BLaER1 (cell line): ENCODE measurements at regions not wholly inside any gene's neighbourhood (a gene's known extent, or its start where the extent isn't known, plus 50 kb on each side); places are given as distances from the start of the nearest gene placed in this dataset.

Experiments
- H3K27ac ChIP-seq: shearing (Covaris generic); formaldehyde crosslinking; 2 replicates; pipeline ENCODE4 v1.8.1; 2022
- H3K27me3 ChIP-seq: shearing (Covaris generic); formaldehyde crosslinking; 2 replicates; pipeline ENCODE4 v1.8.1; 2022
- H3K36me3 ChIP-seq: shearing (Covaris generic); formaldehyde crosslinking; 2 replicates; pipeline ENCODE4 v1.8.1; 2022
- H3K4me1 ChIP-seq: shearing (Covaris generic); formaldehyde crosslinking; 2 replicates; pipeline ENCODE4 v1.8.1; 2022
- H3K4me2 ChIP-seq: shearing (Covaris generic); formaldehyde crosslinking; 2 replicates; pipeline ENCODE4 v1.8.1; 2022
- H3K4me3 ChIP-seq: shearing (Covaris generic); formaldehyde crosslinking; 2 replicates; pipeline ENCODE4 v1.8.1; 2022
- H3K9ac ChIP-seq: shearing (Covaris generic); formaldehyde crosslinking; 2 replicates; pipeline ENCODE4 v1.8.1; 2022
- H3K9me3 ChIP-seq: shearing (Covaris generic); formaldehyde crosslinking; 2 replicates; pipeline ENCODE4 v1.8.1; 2022
- H4K20me1 ChIP-seq: shearing (Covaris generic); formaldehyde crosslinking; 2 replicates; pipeline ENCODE4 v1.8.1; 2022
- Cebpa-rat ChIP-seq: shearing (Covaris generic); IDR thresholded peaks from 2 replicates; pipeline ENCODE4 v1.8.1; 2022

DNA sequence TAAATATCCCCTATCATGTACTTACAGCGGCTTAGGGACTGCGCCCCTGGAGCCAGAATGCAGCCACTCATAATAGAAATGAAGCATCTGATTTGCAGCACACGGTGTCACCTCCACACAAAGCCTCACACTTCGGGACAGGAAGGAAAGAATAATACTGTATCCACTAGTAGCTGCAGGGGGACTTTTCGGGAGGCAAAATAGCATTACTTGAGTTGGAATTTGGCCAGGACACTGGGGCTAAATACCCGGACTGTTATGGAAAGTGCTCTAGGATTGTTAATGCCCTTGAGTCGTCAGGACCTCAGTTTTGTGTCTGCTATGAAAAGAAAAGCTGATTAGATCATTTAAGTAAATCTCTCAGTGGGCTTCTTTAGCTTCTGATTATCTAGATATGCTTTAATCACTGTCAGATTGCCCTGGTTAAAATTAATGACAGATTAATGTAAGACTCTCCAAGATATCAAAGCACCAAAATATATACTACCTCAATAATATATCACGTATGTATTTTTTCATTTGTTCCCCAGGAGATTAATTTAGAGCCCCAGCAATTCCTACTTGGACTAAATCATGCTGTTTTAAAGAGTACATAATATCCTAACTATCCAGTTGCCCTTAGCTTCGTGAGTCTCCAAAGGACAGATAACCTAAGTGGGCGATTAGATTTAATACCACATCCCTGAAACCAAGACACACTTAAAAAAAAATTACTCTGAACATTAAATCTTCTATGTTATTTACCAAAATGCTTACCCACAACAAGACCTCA, 173.0 kb upstream of the NEBL start:
- Histone ChIP-seq H3K4me1 (no peaks in the 10 kb centered on the region), H3K9ac (no peak overlapping the region), H3K4me3 (no peak overlapping the region), H3K4me2 (no peak overlapping the region), H3K9me3 (no peaks in the 10 kb centered on the region), H3K27ac (no peak overlapping the region), H4K20me1 (no peaks in the 10 kb centered on the region), H3K27me3 (no peaks in the 10 kb centered on the region), H3K36me3 (no peaks in the 10 kb centered on the region)
- no peak for TF ChIP-seq Cebpa-rat

DNA sequence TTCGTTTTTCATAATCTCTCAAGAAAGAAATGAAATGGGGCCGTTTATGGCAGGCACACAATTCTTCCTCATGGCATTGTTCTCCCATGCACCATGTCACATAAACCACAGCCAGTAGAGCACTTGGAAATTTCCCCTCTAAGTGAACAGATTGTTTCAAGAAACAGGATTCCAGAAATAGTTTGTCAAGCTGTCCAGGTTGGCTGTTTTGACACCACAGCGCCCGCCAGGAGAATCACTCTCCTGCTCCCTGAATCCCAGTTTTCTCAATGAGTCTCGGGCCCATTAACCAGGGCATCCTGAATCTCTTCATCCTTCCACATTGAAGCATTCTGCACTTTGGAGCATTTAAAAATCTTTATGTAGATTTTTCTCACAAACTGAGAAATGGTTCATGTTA, 172.2 kb upstream of the NEBL start:
- H3K4me3 ChIP-seq, result no peak overlapping the region
- H3K27me3 ChIP-seq, result no peaks in the 10 kb centered on the region
- no peak for TF ChIP-seq Cebpa-rat
- H3K9me3 ChIP-seq, result no peaks in the 10 kb centered on the region
- no peak overlapping the region for H3K4me2 ChIP-seq
- no peaks in the 10 kb centered on the region for H3K4me1 ChIP-seq
- no peak overlapping the region for H3K9ac ChIP-seq
- H4K20me1 ChIP-seq, result no peaks in the 10 kb centered on the region
- no peak overlapping the region for H3K27ac ChIP-seq
- H3K36me3 ChIP-seq, result no peaks in the 10 kb centered on the region

DNA sequence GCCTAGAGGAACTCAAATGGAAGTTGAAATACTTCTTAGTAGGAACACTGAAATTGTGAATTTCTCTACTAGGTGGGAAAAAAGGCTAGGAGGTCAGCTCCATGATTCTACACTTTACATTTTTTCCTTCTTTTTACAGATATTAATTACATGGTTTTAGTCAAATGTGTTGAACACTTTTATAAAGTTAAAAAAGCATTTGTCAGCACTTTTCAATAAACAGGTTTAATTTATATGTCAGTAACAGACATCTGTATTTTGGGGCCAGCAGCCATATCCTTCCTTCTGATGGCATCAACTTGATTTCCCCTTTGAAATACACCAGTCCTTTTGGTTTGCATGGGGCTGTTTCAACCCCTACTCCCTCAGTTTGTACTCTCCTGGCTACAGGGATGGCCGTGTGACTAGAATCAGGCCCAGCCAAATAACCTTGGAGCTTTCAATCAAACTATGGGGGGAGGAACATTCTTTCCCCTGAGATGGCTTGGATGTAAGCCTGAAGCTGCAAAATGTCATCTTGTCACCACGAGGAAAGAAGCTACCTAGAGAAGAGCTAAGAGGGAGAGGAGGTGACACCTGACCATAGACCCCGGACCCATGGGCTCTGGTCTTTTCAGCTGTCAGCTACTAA, 171.0 kb upstream of the NEBL start:
- Histone ChIP-seq H3K27me3 (no peaks in the 10 kb centered on the region), H3K36me3 (no peaks in the 10 kb centered on the region), H3K9me3 (no peaks in the 10 kb centered on the region), H3K27ac (no peak overlapping the region), H3K4me3 (no peak overlapping the region), H4K20me1 (no peaks in the 10 kb centered on the region), H3K4me1 (no peaks in the 10 kb centered on the region), H3K4me2 (no peak overlapping the region), H3K9ac (no peak overlapping the region)
- no peak for TF ChIP-seq Cebpa-rat

DNA sequence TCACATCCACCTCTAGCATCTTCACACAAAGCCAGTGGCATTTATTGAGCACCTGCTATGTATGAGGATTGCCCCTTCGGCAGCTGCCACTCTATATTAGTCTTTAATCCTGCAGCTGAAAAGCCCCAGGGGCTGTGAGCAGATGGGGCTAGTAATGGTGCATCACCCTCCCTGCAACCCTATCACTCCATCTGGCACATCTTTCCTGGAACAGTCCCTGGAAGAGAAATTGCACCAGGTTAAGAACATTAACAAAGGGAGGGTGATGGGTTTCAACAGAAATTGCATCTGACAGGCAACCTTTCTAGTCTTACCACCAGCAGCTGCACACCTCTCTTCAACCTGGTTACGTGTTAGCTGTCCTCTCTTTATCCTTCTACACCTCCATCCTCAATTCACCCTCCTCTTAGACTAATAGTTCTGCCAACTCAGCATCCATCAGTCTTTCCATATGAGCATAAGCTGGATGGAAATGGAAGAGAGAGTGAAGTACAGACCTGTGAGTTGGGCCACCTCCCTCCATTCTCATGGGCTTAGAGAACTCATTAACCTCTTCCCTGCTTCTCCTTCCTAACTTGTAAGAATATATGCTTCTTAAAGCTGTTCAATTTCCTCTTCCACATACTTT, 168.6 kb upstream of the NEBL start:
- Histone ChIP-seq H3K9ac (no peak overlapping the region), H3K4me2 (no peak overlapping the region), H3K4me1 (no peaks in the 10 kb centered on the region), H3K4me3 (no peak overlapping the region), H4K20me1 (no peaks in the 10 kb centered on the region), H3K27ac (no peak overlapping the region), H3K9me3 (peaks cover 1% of the 10 kb centered on the region; the same call in 1 of the 2 replicates), H3K27me3 (no peaks in the 10 kb centered on the region), H3K36me3 (no peaks in the 10 kb centered on the region)
- no peak for TF ChIP-seq Cebpa-rat

DNA sequence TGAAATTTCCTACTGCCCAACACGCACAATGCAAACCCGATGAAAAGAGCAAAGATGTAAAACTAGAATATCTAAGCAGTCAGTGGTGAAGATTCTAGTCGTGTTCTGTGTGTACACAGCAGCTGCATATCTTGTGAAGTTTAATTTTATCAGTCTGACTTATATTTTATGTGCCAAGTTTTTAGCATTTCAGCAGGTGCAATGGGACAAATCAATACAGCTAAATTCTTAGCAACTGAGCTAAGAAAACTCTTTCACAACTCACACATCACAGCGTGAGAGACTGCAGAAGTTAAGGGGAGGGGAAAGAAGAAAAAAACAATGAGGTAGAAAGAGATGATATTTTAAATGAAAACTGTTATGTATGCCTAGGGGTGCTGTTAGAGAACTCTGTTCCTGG, 164.9 kb upstream of the NEBL start:
- H3K36me3 ChIP-seq, result no peaks in the 10 kb centered on the region
- no peak overlapping the region for H3K9ac ChIP-seq
- no peaks in the 10 kb centered on the region for H4K20me1 ChIP-seq
- no peaks in the 10 kb centered on the region for H3K4me1 ChIP-seq
- TF ChIP-seq Cebpa-rat, result no peak
- peaks cover 32% of the 10 kb centered on the region for H3K9me3 ChIP-seq
- no peak overlapping the region for H3K27ac ChIP-seq
- no peaks in the 10 kb centered on the region for H3K27me3 ChIP-seq
- H3K4me2 ChIP-seq, result no peak overlapping the region
- no peak overlapping the region for H3K4me3 ChIP-seq

DNA sequence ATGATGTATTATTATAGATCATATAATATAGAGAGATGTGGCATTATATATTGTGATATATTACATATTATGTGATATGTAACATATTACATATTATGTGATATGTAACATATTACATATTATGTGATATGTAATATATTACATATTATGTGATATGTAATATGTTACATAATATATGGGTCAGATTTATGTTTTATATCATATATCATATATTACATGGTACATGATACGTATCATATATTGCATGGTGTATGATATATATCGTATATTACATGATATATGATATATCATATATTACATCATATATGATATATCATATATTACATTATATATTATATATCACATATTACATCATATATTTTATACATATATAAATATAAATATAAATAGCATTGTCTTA, 164.1 kb upstream of the NEBL start:
- no peak overlapping the region for H3K27ac ChIP-seq
- H3K4me1 ChIP-seq, result no peaks in the 10 kb centered on the region
- H3K9me3 ChIP-seq, result peaks cover 32% of the 10 kb centered on the region
- no peak overlapping the region for H3K4me3 ChIP-seq
- no peaks in the 10 kb centered on the region for H3K36me3 ChIP-seq
- no peaks in the 10 kb centered on the region for H3K27me3 ChIP-seq
- no peak overlapping the region for H3K4me2 ChIP-seq
- no peaks in the 10 kb centered on the region for H4K20me1 ChIP-seq
- no peak for TF ChIP-seq Cebpa-rat
- no peak overlapping the region for H3K9ac ChIP-seq

DNA sequence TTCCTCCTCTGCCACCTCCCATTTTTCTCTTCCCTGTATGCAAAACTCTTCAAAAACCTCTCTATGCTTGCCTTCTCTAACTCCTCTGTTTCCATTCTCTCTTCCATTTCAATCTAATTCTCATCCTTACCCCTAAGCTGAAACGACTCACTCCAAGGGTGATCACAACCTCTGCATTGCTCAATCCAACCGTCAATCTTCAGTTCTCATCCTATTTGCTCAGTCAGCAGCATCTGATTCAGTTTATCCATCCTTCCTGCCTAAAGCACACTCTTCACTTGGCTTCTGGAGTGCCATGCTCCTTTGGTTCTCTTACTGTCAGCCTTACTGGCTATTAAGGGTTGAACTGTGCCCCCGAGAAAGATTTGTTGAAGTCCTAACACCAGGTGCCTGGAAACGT, 163.5 kb upstream of the NEBL start:
- H3K9ac ChIP-seq, result no peak overlapping the region
- peaks cover under 1% of the 10 kb centered on the region; the same call in 1 of the 2 replicates for H3K4me1 ChIP-seq
- no peaks in the 10 kb centered on the region for H4K20me1 ChIP-seq
- H3K27me3 ChIP-seq, result no peaks in the 10 kb centered on the region
- H3K36me3 ChIP-seq, result no peaks in the 10 kb centered on the region
- H3K4me3 ChIP-seq, result no peak overlapping the region
- H3K9me3 ChIP-seq, result peaks cover 32% of the 10 kb centered on the region
- no peak for TF ChIP-seq Cebpa-rat
- H3K4me2 ChIP-seq, result no peak overlapping the region
- H3K27ac ChIP-seq, result no peak overlapping the region

DNA sequence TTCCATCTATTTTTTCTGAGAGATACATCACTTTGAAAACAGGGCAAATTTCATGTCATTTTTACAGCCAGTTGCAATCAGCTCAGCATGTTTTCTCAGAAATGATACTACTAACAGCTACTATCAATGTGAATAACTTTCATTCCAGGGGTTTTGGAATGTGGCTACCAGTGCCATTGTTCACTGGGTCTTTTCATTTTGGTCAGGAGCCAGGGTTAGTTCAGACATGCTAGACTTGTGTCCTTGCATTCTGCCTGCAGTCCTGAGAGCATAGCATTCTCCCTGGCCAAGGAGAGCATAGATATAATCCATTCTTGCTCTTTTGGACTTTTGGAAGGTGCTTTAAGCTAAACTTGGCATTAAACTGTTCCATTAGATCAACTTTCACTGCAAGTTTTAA, 160.9 kb upstream of the NEBL start:
- Histone ChIP-seq H3K36me3 (no peaks in the 10 kb centered on the region), H4K20me1 (no peaks in the 10 kb centered on the region), H3K9ac (no peak overlapping the region), H3K4me3 (no peak overlapping the region), H3K9me3 (peaks cover 32% of the 10 kb centered on the region), H3K27me3 (no peaks in the 10 kb centered on the region), H3K4me1 (peaks cover 5% of the 10 kb centered on the region), H3K4me2 (no peak overlapping the region), H3K27ac (no peak overlapping the region)
- no peak for TF ChIP-seq Cebpa-rat

DNA sequence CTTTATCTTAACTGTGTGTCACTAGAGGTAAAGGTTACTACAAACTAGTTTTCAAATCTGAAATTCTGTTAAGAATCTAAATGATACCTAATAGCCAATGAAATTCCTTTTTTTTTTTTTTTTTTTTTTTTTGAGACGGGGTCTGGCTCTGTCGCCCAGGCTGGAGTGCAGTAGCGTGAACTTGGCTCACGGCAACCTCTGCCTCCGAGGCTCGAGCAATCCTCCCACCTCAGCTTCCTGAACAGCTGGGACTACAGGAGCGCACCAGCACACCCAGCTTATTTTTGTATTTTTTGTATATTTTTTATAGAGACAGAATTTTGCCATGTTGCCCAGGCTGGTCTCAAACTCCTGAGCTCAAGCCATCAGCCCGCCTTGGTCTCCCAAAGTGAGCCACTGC, 160.3 kb upstream of the NEBL start:
- Histone ChIP-seq H3K36me3 (no peaks in the 10 kb centered on the region), H3K27ac (no peak overlapping the region), H3K4me2 (no peak overlapping the region), H3K9me3 (peaks cover 32% of the 10 kb centered on the region), H4K20me1 (no peaks in the 10 kb centered on the region), H3K9ac (no peak overlapping the region), H3K4me1 (peaks cover 5% of the 10 kb centered on the region), H3K4me3 (no peak overlapping the region), H3K27me3 (no peaks in the 10 kb centered on the region)
- no peak for TF ChIP-seq Cebpa-rat

DNA sequence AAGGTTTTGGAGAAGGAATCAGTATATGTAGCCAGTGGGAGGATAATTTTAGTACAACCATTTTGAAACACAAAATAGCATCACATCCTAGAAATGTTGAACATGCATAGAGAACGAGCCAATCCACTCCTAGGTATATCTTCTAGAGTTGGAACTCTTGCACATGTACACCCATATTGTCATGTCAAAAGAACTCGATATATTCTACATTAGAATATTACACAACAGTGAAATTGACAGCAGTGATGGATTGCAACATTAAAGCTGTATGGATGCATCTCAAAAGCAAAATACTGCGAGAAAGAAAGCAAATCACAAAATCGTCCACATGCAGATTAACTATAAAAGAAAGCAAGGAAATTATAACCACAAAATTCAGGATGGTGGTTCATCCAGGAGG, 159.3 kb upstream of the NEBL start:
- H3K9me3 ChIP-seq, result peaks cover 37% of the 10 kb centered on the region
- peaks cover 5% of the 10 kb centered on the region for H3K4me1 ChIP-seq
- no peak overlapping the region for H3K9ac ChIP-seq
- H4K20me1 ChIP-seq, result no peaks in the 10 kb centered on the region
- no peak for TF ChIP-seq Cebpa-rat
- no peaks in the 10 kb centered on the region for H3K36me3 ChIP-seq
- no peaks in the 10 kb centered on the region for H3K27me3 ChIP-seq
- no peak overlapping the region for H3K4me3 ChIP-seq
- H3K4me2 ChIP-seq, result no peak overlapping the region
- no peak overlapping the region for H3K27ac ChIP-seq
